ENCODE measurements at regions not wholly inside any gene's neighbourhood (a gene's known extent, or its start where the extent isn't known, plus 50 kb on each side); places are given as distances from the start of the nearest gene placed in this dataset.

DNA sequence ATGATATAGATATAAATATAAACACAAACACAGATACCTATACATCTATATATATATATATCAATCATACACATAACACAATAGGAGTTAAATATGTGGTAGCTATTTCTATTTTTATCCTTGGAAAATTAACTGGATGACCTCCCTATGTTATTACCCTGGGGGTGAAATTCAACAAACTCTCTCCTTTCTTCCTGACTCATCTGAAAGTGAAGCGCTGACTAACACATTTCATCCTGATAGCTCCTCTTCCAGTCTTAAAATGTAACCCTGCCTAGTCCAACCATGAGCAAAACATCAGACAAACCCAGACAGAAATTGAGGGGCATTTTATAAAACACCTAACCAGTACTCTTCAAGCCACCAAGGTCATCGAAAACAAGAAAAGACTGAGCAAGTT lies 220.6 kb upstream of the ISX start:
- Histone ChIP-seq H3K4me1 (no peaks in the 10 kb centered on the region), H3K9me3 (no peaks in the 10 kb centered on the region), H3K27me3 (no peaks in the 10 kb centered on the region), H3K36me3 (replicated peaks in 1 of 2; ENCODE audit: insufficient read depth in 1 of 2, low read depth in 2 of 2) (no peaks in the 10 kb centered on the region), H3K27ac (no peak overlapping the region), H3K4me3 (no peak overlapping the region)
- DNase-seq (no peak), ATAC-seq (no peak)
- TF ChIP-seq POLR2A (IDR thresholded peaks at IDR 0.05) = no peak
- TF ChIP-seq, protein P1, sequence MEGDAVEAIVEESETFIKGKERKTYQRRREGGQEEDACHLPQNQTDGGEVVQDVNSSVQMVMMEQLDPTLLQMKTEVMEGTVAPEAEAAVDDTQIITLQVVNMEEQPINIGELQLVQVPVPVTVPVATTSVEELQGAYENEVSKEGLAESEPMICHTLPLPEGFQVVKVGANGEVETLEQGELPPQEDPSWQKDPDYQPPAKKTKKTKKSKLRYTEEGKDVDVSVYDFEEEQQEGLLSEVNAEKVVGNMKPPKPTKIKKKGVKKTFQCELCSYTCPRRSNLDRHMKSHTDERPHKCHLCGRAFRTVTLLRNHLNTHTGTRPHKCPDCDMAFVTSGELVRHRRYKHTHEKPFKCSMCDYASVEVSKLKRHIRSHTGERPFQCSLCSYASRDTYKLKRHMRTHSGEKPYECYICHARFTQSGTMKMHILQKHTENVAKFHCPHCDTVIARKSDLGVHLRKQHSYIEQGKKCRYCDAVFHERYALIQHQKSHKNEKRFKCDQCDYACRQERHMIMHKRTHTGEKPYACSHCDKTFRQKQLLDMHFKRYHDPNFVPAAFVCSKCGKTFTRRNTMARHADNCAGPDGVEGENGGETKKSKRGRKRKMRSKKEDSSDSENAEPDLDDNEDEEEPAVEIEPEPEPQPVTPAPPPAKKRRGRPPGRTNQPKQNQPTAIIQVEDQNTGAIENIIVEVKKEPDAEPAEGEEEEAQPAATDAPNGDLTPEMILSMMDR (IDR thresholded peaks at IDR 0.05) = no peak
- intact Hi-C loops (cut with DNase I) = no loop called here
- WGBS, 2 donors = 77 to 87% methylated on average over 2 of the region's 2 CpGs

DNA sequence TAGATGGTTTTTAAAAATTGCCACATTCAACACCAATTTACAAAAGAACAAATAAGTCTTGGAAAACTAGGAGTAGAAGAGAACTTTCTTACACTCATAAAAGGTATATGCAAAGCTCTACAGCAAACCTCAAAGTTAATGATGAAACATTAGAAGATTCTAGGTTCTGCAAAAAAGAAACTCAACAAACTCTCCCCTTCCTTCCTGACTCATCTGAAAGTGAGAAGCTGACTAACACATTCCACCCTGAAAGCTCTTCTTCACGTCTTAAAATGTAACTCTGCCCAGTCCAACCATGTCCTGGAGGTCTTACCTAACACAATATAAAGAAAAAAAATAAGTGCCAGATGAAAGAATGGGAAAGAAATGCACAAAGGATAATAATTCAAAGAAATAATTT lies 218.9 kb upstream of the ISX start:
- intact Hi-C loops (cut with DNase I) = no loop called here
- H3K4me1 ChIP-seq = no peaks in the 10 kb centered on the region
- WGBS, 2 donors = 21 to 33% methylated on average over 1 of the region's 1 CpG
- no peak for DNase-seq
- H3K9me3 ChIP-seq = no peaks in the 10 kb centered on the region
- TF ChIP-seq POLR2A (IDR thresholded peaks at IDR 0.05) = no peak
- TF ChIP-seq, protein P1 (IDR thresholded peaks at IDR 0.05) = no peak
- H3K36me3 ChIP-seq (replicated peaks in 1 of 2; ENCODE audit: insufficient read depth in 1 of 2, low read depth in 2 of 2) = no peaks in the 10 kb centered on the region
- no peak for ATAC-seq
- H3K27me3 ChIP-seq = no peaks in the 10 kb centered on the region
- no peak overlapping the region for H3K27ac ChIP-seq
- H3K4me3 ChIP-seq = no peak overlapping the region

DNA sequence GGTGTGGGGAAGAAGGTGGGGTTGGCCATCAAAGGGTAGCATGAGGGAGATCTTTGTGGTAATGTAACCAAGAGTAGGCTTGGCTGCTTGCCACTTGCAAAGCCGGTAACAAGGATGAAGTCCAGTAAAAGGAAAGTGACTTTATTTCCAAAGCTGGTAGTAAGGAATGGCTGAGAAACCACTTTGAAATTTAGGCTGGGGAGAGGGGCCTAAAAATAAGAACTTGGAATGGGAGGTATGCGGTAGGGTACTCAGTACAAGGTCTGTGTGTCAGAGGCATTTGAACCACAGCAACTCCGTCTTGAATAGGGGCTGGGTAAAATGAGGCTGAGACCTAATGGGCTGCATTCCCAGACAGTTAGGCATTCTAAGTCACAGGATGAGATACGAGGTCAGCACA lies 216.0 kb upstream of the ISX start:
- 61 to 62% methylated on average over 4 of the region's 4 CpGs for WGBS, 2 donors
- Histone ChIP-seq H3K4me1 (no peaks in the 10 kb centered on the region), H3K36me3 (replicated peaks in 1 of 2; ENCODE audit: insufficient read depth in 1 of 2, low read depth in 2 of 2) (no peaks in the 10 kb centered on the region), H3K9me3 (no peaks in the 10 kb centered on the region), H3K27ac (no peak overlapping the region), H3K4me3 (no peak overlapping the region), H3K27me3 (no peaks in the 10 kb centered on the region)
- DNase-seq (no peak), ATAC-seq (no peak)
- intact Hi-C loops (cut with DNase I) = no loop called here
- TF ChIP-seq, protein P1 (IDR thresholded peaks at IDR 0.05) = no peak
- no peak for TF ChIP-seq POLR2A (IDR thresholded peaks at IDR 0.05)

DNA sequence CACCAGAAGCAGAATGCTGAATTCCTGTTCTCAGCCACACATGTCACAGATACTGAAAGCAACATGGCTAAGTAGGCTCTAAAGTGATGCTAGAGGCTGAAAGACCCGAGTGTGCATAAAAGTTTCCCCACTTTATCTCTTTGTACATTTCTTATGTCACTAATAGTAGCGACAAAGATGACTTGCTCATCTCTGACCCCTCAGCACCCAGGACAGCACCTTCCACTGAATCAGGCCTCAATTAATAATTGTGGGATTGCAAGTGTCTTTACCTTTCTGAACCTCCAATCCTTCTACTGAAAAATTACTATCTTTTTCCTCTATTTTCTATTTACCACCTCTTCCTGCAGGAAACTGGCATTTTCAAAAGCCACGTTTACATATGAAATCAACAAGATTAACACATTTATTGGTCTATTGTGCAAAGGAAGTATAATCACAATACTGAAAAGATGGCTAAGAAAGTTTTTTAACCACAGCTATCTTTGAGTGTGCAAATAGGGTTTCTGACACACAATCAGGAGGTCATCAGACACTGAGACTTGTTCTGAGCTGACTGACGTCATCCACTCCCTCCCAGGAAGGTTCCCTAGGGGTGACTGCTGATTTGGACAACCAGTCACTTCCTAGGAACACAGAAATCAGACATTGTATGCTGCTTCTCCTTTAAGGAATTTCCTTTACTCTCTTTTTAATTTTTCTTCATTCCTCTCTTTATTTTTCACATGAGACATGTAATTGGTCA lies 213.9 kb upstream of the ISX start:
- Histone ChIP-seq H3K27ac (no peak overlapping the region), H3K4me3 (no peak overlapping the region), H3K36me3 (replicated peaks in 1 of 2; ENCODE audit: insufficient read depth in 1 of 2, low read depth in 2 of 2) (no peaks in the 10 kb centered on the region), H3K9me3 (no peaks in the 10 kb centered on the region), H3K4me1 (no peaks in the 10 kb centered on the region), H3K27me3 (no peaks in the 10 kb centered on the region)
- TF ChIP-seq, protein P1 (IDR thresholded peaks at IDR 0.05) = no peak
- no peak for TF ChIP-seq POLR2A (IDR thresholded peaks at IDR 0.05)
- 39 to 48% methylated on average over 4 of the region's 4 CpGs for WGBS, 2 donors
- DNase-seq (no peak), ATAC-seq (no peak)
- intact Hi-C loops (cut with DNase I) = no loop called here

DNA sequence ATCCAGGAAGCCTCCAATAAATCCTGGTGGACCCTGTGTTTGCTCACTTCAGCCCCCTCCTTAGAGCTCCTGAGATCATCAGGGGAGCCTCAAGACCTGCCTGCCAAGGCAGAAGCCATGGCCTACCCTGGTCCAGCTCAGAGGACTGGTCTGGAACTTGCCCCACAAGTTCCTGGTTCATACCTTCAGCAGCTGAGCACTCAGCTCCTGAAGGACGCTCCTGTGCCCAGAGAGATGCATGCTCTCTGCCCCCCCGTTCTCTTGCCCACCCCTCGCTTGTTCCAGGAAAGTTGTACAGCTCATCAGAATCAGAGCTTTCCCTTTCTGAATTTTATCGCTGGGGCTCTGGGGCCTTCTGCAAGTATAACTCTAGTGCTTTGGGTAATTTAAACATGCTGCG lies 210.5 kb upstream of the ISX start:
- no peak for TF ChIP-seq POLR2A (IDR thresholded peaks at IDR 0.05)
- TF ChIP-seq, protein P1 (IDR thresholded peaks at IDR 0.05) = no peak
- no peaks in the 10 kb centered on the region for H3K4me1 ChIP-seq
- no peaks in the 10 kb centered on the region for H3K36me3 ChIP-seq (replicated peaks in 1 of 2; ENCODE audit: insufficient read depth in 1 of 2, low read depth in 2 of 2)
- no peak for ATAC-seq
- no peak overlapping the region for H3K4me3 ChIP-seq
- 74% methylated on average over 5 of the region's 5 CpGs for WGBS, 2 donors
- H3K9me3 ChIP-seq = peaks cover 0 to 5% (median 0%) of the 10 kb centered on the region in 3 donors
- H3K27ac ChIP-seq = no peak overlapping the region
- intact Hi-C loops (cut with DNase I) = no loop called here
- no peaks in the 10 kb centered on the region for H3K27me3 ChIP-seq
- DNase-seq = no peak

All from body of pancreas (tissue), 4 donors.